GM19035 (cell line): ENCODE measurements at regions not wholly inside any gene's neighbourhood (a gene's known extent, or its start where the extent isn't known, plus 50 kb on each side); places are given as distances from the start of the nearest gene placed in this dataset.

Experiments
- ATAC-seq: cut with Tn5 transposase; IDR thresholded peaks from one replicate; pipeline ENCODE4 v1.9.1; 2021; ENCODE audit not compliant: unreplicated experiment

DNA sequence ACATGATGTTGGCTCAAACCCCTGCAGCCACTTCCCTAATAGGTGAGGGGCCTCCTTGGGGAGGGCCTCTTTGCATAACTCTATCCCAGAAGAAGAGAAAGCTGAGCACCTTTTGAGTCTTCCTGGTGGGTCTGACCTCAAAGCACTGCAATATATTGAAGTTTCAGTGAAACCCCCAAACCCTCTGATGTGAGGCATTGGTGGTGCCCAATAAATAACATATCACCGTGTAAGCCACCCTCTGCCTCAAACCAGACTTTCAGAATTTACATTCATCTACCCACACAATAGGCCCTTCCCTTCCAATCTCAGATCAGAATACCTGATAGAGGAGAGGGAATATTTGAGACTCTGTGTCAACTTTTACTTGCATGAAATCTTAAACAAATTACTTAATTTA, 142.8 kb upstream of the STK17B start:
- ATAC-seq: no peak

DNA sequence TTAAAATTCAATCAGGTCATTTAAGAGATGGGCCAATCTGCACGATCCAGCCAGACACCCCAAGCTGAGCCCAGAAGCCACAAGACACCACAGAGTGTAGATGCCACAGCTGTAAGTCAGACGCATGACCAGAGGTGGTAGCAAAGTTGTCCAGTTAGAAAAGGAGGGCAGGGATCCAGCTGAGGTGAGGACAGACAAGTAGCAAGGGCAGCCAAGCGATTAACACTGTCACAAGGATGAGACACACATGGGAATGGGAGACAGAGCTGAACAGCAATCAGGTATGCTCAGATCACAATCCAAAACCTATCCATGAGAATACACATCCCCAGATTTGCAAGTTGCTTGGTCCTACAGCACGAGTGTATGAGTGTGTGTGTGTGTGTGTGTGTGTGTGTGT, 143.4 kb upstream of the STK17B start:
- ATAC-seq: no peak

DNA sequence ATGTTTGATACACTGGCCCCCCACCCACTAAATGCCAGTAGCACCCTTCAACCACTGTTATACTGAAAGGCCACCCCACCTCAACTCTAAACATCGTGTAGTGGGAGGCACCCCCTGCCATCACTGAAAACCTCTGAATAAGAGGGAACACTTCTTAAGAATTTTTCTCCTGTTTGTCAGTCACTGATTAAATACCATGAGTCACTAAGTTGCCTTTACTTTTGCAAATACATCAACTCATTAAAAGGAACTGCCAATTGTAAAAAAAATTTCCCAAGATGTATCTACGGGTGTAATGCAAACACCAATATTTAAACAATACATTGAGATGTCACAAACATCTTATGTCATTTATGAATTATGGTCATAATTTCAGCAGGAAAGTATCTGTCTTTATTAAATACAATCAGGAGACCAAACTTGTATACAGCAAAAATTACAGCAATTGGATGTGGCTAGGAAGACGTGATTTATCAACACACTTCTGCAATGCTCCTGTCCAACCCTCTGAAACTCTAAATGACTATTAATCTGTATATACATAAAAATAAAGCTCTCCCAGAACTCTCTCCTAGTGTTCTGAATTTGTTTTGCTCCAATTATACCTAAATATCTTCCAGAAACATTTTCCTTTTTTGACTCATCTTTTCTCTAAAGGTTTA, 144.1 kb upstream of the STK17B start:
- no peak for ATAC-seq

DNA sequence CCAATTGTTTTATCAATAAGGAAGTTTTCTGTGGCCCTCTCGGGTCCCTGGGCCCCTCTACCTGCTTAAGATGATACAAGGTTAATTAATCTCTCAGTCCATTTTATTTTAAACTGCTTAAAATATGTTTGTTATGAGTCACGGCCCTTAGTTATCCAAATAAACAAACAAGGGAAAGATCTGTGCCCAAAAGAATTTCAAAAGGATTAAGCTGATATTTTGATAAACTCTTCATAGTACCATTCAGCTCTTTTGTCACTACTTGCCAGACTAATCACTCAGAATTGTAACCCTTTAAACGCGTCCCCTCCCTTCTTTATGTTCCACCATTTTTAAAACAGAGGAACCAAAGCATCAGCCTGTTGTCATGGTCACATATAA, 144.7 kb upstream of the STK17B start:
- ATAC-seq: no peak

GRCh38 chr2:196318517-196319377, 147.4 kb upstream of the STK17B start:
- no peak for ATAC-seq

GRCh38 chr2:196322973-196323810, 151.8 kb upstream of the STK17B start:
- no peak for ATAC-seq

DNA sequence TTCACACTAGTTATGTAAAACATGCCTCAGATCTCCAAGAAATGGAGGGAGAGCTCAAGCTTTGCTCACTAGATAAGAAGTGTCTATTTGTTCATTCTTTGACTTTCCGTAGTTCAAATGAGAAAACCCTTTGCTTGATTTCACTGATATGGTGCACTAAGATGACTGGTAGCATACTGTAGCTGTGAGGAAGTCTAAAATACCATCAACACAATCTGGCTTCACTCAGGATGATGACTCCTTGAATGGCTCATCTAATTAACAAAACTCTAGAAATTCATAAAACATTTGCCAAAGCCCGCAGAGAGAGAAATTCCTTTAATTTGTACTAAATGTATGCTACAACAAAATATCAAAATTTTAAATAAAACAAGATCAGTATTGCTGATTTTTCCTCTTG, 152.8 kb upstream of the STK17B start:
- no peak for ATAC-seq

GRCh38 chr2:196328088-196328680, 156.8 kb upstream of the STK17B start:
- no peak for ATAC-seq

DNA sequence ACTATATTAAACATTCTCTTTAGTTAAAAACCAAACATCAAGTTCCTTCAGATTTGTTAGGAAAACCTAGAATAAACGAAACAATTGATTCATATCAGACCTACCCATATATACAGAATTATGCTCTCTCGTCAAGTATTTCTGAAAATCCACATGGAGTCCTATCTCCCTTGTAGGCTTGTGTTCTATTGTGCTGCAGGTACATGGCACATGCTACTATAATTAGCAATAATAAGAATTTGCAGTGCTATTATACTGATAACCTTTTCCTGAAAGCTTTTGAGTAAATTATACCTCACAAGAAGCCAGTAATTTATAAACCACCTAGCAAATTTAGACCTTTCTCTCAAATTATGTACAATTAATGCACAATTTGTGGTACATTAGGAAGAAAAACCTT, 158.6 kb upstream of the STK17B start:
- no peak for ATAC-seq

DNA sequence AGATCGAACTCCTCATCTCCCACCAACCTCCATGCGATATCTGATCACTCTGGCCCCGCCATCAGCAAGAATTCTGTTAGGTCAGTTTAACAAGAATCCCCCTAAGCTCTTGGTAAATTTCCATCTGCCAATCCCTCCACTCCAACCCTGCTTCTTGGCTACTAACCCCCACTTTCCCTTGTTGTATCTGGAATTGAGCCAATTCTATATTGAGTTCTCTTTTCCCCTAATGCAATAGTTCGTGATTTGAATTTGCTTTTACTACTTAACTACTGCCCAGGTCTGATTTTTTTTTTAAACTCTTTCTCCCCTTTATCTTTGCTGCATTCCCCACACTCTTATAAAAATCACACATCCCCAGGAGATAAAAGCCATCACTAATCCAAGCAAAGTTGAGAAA, 159.3 kb upstream of the STK17B start:
- no peak for ATAC-seq

DNA sequence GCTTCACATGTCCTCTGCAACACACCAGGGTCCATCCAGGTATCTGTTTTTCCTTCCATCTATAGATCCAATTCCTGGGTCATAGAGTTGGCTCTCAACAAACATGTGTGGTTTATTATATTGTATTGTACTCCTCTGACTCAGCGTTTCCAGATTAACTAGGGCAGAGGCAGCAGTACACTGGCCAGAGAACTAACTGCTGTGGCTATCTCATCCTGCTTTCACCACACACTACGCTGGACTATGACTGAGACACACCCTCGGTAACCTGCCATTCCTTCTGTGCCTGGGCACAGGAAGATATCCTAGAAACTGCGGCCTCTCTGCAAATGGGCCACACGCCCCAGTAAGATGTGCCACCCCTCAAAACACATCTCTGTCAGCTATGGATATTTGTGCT, 159.8 kb upstream of the STK17B start:
- ATAC-seq: no peak

GRCh38 chr2:196331851-196332250, 160.5 kb upstream of the STK17B start:
- ATAC-seq: no peak

DNA sequence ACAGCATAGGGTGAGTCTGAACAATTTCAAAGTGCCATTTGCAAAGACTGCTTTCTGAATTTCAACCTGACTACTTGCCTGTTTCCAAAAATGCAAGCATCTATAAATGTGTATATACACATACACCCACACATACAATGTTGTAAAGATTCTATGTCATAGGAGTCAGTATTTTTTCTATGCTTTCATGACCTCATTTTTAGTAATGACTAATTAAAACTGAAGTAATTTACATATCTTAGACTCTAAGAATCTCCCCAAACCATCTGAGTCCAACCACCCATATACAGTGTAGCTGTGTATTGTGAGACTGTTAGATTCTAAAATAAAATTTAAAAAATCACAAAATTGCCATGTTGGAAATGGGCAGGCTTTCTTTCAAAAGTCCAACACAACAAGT, 162.0 kb upstream of the STK17B start:
- ATAC-seq: no peak

DNA sequence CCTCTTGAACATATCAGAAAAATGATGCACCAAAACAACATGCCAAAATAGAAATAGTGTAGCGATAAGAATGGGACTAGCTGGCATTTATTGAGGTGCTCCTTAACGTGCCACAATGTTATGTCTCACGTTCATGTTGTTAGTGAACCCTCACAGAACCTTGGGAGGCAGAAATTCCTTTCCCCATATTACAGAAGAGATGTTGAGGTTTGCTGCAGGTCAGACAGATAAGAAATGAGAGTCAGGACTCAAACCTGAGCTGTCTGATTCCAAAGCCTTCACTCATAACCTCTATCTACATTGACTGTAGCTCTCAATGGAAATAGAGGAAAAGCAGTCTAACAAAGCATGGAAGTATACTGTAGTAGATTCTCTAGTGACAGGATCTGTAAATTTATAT, 163.3 kb upstream of the STK17B start:
- no peak for ATAC-seq

DNA sequence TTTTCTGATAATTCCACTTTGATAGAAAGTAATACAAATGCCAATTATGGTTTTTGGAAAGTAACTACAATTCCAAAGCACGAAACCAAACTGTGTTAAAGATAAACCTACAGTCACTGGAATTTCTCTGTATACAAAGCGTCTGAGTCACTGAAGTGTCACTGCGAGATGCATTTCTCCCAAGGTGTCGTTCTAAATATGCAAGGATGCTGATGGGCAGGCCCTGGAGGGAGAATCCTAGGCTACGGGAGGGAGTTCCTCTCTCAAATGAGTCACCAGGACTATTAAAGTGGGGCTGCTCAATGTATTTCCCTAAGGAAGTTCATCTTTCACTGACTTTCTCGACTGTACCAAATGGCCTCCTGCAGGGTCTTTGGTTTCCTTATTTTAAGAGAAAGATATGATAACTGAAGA, 163.8 kb upstream of the STK17B start:
- ATAC-seq: no peak

DNA sequence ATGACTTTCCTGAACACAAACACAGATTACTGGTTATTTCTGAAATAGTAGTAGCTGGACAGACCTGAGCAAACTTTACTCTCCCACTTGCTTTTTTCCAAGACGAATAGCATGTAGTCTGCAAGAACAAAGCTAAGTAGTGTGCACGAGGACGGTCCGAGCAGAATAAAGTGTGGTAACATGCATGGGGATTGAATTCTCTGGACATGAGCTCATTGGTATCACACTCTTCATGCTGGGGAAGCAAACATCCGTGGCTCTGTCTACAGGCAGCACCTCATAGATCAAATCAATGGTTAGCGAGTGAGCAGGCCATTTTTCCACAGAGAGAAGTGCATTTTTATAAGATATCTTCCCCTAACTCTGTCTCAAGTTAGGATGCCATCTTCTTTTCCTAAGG, 164.8 kb upstream of the STK17B start:
- ATAC-seq: no peak

GRCh38 chr2:196336715-196337114, 165.3 kb upstream of the STK17B start:
- no peak for ATAC-seq

- ATAC-seq: no peak
Observed at GRCh38 chr2:196337208-196337953, 166.0 kb upstream of the STK17B start.

GRCh38 chr2:196338440-196338839, 167.1 kb upstream of the STK17B start:
- no peak for ATAC-seq

DNA sequence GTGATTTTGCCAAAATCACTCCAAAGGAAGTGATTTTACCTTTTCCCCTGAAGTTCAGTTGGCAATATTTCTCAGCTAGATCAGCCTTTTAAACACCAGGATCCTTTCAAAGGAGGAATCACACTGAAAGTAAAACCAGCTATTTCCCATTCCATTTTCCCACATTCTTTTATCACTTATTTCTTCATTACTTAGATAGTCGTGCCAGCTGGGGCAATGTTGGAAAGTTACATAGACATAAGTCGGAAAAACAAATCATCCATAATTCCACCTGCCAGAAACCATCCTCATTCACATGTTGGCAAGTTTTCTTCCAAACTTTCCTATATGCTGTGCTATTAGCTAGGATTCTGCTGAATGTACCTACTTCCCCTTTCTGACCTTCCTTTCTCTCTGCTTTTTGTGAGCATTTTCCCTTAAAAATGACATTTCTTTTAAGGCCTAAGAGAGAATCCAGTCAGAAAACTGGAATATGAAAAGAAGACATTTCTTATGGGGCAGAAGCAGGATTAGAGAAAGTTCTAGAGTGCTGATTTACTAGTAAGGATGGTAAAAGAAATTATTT, 170.0 kb upstream of the STK17B start:
- no peak for ATAC-seq
